MCF 10A (cell line): ENCODE measurements at regions not wholly inside any gene's neighbourhood (a gene's known extent, or its start where the extent isn't known, plus 50 kb on each side); places are given as distances from the start of the nearest gene placed in this dataset.

Source experiments
- BruUV-seq: library from RNA; stranded (reverse); fragments of 400-500 nt; replicated peaks from 2 replicates; lab custom pipeline; 2021; lab: Mats Ljungman, UMichigan
- CTCF ChIA-PET: fragments of 300-600 bp; sonication (Branson Sonifier 250); formaldehyde crosslinking; extraction: SDS; loops from one replicate; lab custom pipeline; 2021; ENCODE audit warnings: antibody characterized with exemption, inconsistent platforms; lab: Yijun Ruan, JAX
- POLR2A ChIA-PET: fragments of 300-600, 350-650 bp; sonication (Branson Sonifier 250); formaldehyde crosslinking; extraction: SDS; loops from one replicate; lab custom pipeline; 2020; ENCODE audit warnings: antibody characterized with exemption, inconsistent platforms; lab: Yijun Ruan, JAX
- DNase-seq: peaks from one replicate; pipeline ENCODE4 v3.0.0-alpha.2; 2018; ENCODE audit not compliant: unreplicated experiment
- H3K27ac Mint-ChIP-seq: one replicate; pipeline ENCODE4 v1.8.0; 2022; ENCODE audit warnings: mild to moderate bottlenecking, low read depth, mixed read lengths; ENCODE audit not compliant: unreplicated experiment
- H3K27me3 Mint-ChIP-seq: one replicate; pipeline ENCODE4 v1.8.0; 2022; ENCODE audit warnings: mixed read lengths; ENCODE audit not compliant: insufficient read depth, unreplicated experiment
- H3K36me3 Mint-ChIP-seq: one replicate; pipeline ENCODE4 v1.8.0; 2022; ENCODE audit warnings: mild to moderate bottlenecking, moderate library complexity, mixed read lengths; ENCODE audit not compliant: insufficient read depth, unreplicated experiment
- H3K4me1 Mint-ChIP-seq: one replicate; pipeline ENCODE4 v1.8.0; 2022; ENCODE audit warnings: mixed read lengths; ENCODE audit not compliant: insufficient read depth, unreplicated experiment
- H3K4me3 Mint-ChIP-seq: one replicate; pipeline ENCODE4 v1.8.0; 2022; ENCODE audit warnings: mild to moderate bottlenecking, moderate library complexity, mixed read lengths; ENCODE audit not compliant: unreplicated experiment
- H3K9me3 Mint-ChIP-seq: one replicate; pipeline ENCODE4 v1.8.0; 2022; ENCODE audit warnings: mixed read lengths; ENCODE audit not compliant: unreplicated experiment
- CTCF ChIP-seq: fragments of 200-600 bp; IDR thresholded peaks from one replicate; pipeline ENCODE4 v1.8.0; 2022; ENCODE audit warnings: antibody characterized with exemption, mild to moderate bottlenecking; ENCODE audit not compliant: unreplicated experiment
- intact Hi-C: fragments of 100-400 bp; cut with micrococcal nuclease; formaldehyde crosslinking; loops from 2 replicates; pipeline ENCODE4 v1.14.1; 2022

GRCh38 chr22:47331750-47332149 lies 569.3 kb downstream of the TBC1D22A start:
- Mint-ChIP-seq H3K9me3 (peaks cover 11% of the 10 kb centered on the region), H3K27ac (peak overlapping the region; percentile 76), H3K27me3 (no peaks in the 10 kb centered on the region), H3K4me3 (no peak overlapping the region), H3K4me1 (peaks cover 36% of the 10 kb centered on the region), H3K36me3 (no peaks in the 10 kb centered on the region)
- no peak for TF ChIP-seq CTCF
- CTCF ChIA-PET, result interaction anchor here (0.7 kb wide), 1 partner anchor 20 kb away, joined by 3 read pairs; no protein-coding TSS in a partner anchor
- no peak for DNase-seq
- POLR2A ChIA-PET, result no interaction called here
- intact Hi-C loops, result no loop called here
- BruUV-seq, result no TSS peak

GRCh38 chr22:47329727-47330650 lies 567.5 kb downstream of the TBC1D22A start:
- Mint-ChIP-seq H3K4me1 (peaks cover 27% of the 10 kb centered on the region), H3K27ac (peak overlapping the region; percentile 88), H3K27me3 (no peaks in the 10 kb centered on the region), H3K4me3 (peak overlapping the region; percentile 70), H3K36me3 (no peaks in the 10 kb centered on the region), H3K9me3 (no peaks in the 10 kb centered on the region)
- peak; percentile 9 for DNase-seq
- no TSS peak for BruUV-seq
- intact Hi-C loops, result no loop called here
- POLR2A ChIA-PET, result no interaction called here
- TF ChIP-seq CTCF, result no peak
- CTCF ChIA-PET, result no interaction called here

- ChIA-PET CTCF (interaction anchor here (0.6 to 0.7 kb wide), 3 partner anchors 21 to 104 kb away, joined by 3 to 5 read pairs (median 3); no protein-coding TSS in a partner anchor), POLR2A (interaction anchor here (0.6 to 1.2 kb wide), 5 partner anchors 9 to 553 kb away, joined by 3 to 9 read pairs (median 4); no protein-coding TSS in a partner anchor)
- no peaks in the 10 kb centered on the region for H3K27me3 Mint-ChIP-seq
- no peaks in the 10 kb centered on the region for H3K36me3 Mint-ChIP-seq
- intact Hi-C loops, result no loop called here
- peak overlapping the region; percentile 88 for H3K27ac Mint-ChIP-seq
- no TSS peak for BruUV-seq
- H3K4me1 Mint-ChIP-seq, result peaks cover 27% of the 10 kb centered on the region
- no peak for TF ChIP-seq CTCF
- H3K4me3 Mint-ChIP-seq, result peak overlapping the region; percentile 70
- no peaks in the 10 kb centered on the region for H3K9me3 Mint-ChIP-seq
- peak; percentile 86 for DNase-seq
Observed at GRCh38 chr22:47328550-47329243, 566.2 kb downstream of the TBC1D22A start.

GRCh38 chr22:47327241-47327640 lies 564.8 kb downstream of the TBC1D22A start:
- no peak overlapping the region for H3K4me3 Mint-ChIP-seq
- no peaks in the 10 kb centered on the region for H3K36me3 Mint-ChIP-seq
- ChIA-PET POLR2A (no interaction called here), CTCF (no interaction called here)
- no peak for TF ChIP-seq CTCF
- intact Hi-C loops, result no loop called here
- H3K4me1 Mint-ChIP-seq, result peaks cover 27% of the 10 kb centered on the region
- no peak for DNase-seq
- no peaks in the 10 kb centered on the region for H3K9me3 Mint-ChIP-seq
- no TSS peak for BruUV-seq
- peak overlapping the region; percentile 66 for H3K27ac Mint-ChIP-seq
- H3K27me3 Mint-ChIP-seq, result no peaks in the 10 kb centered on the region
